Activated CD4-positive, alpha-beta T cell treated with anti-CD3 and anti-CD28 coated beads, Interleukin-2, Interleukin-6, amounts not matched to agents 100 ng/mL and 50 ng/mL, durations not matched to agents 16 hours and 8 hours (primary cell): ENCODE measurements at regions not wholly inside any gene's neighbourhood (a gene's known extent, or its start where the extent isn't known, plus 50 kb on each side); places are given as distances from the start of the nearest gene placed in this dataset.

ENCODE experiments used
- DNase-seq: peaks from one replicate; pipeline ENCODE4 v3.0.0-alpha.2; 2020

- DNase-seq = no peak
Observed at GRCh38 chr3:194838236-194838635, 152.6 kb downstream of the FAM43A start.

GRCh38 chr3:194840661-194841514 lies 155.2 kb downstream of the FAM43A start:
- DNase-seq = no peak

GRCh38 chr3:194841515-194841841 lies 155.8 kb downstream of the FAM43A start:
- DNase-seq = no peak

- DNase-seq = no peak
Observed at GRCh38 chr3:194843556-194843955, 157.9 kb downstream of the FAM43A start.

GRCh38 chr3:194844046-194844445 lies 158.4 kb downstream of the FAM43A start:
- DNase-seq = no peak

GRCh38 chr3:194849166-194849875 lies 163.6 kb downstream of the FAM43A start:
- DNase-seq = no peak

GRCh38 chr3:194851254-194851653 lies 165.6 kb downstream of the FAM43A start:
- no peak for DNase-seq

GRCh38 chr3:194851941-194852340 lies 166.3 kb downstream of the FAM43A start:
- no peak for DNase-seq

- no peak for DNase-seq
Observed at GRCh38 chr3:194852345-194852744, 166.7 kb downstream of the FAM43A start.

GRCh38 chr3:194852831-194853508 lies 167.3 kb downstream of the FAM43A start:
- DNase-seq = no peak

GRCh38 chr3:194854206-194854605 lies 168.5 kb downstream of the FAM43A start:
- DNase-seq = no peak

GRCh38 chr3:194854659-194855390 lies 169.1 kb downstream of the FAM43A start:
- no peak for DNase-seq

GRCh38 chr3:194856296-194856695 lies 170.6 kb downstream of the FAM43A start:
- DNase-seq = no peak

- no peak for DNase-seq
Observed at GRCh38 chr3:194857469-194858113, 171.9 kb downstream of the FAM43A start.

GRCh38 chr3:194858382-194858781 lies 172.7 kb downstream of the FAM43A start:
- DNase-seq = no peak

- DNase-seq = no peak
Observed at GRCh38 chr3:194860725-194861124, 175.0 kb downstream of the FAM43A start.

GRCh38 chr3:194861375-194861774 lies 175.7 kb downstream of the FAM43A start:
- no peak for DNase-seq

GRCh38 chr3:194865061-194865460 lies 179.4 kb downstream of the FAM43A start:
- no peak for DNase-seq

- no peak for DNase-seq
Observed at GRCh38 chr3:194865615-194866014, 179.9 kb downstream of the FAM43A start.

GRCh38 chr3:194866236-194866635 lies 180.6 kb downstream of the FAM43A start:
- no peak for DNase-seq

- DNase-seq = no peak
Observed at GRCh38 chr3:194867270-194867983, 181.7 kb downstream of the FAM43A start.

- DNase-seq = no peak
Observed at GRCh38 chr3:194868831-194869230, 183.1 kb downstream of the FAM43A start.
